K562 (cell line): ENCODE measurements at regions not wholly inside any gene's neighbourhood (a gene's known extent, or its start where the extent isn't known, plus 50 kb on each side); places are given as distances from the start of the nearest gene placed in this dataset.

Experiments used
- ATAC-seq: fragments of 200-7000 bp; cut with Tn5 transposase; 3 replicates; pipeline ENCODE4 v1.9.1; 2020; ENCODE audit warnings: moderate library complexity
- BruUV-seq: library from RNA; stranded (reverse); fragments of 400-500 nt; replicated peaks from 2 replicates; lab custom pipeline; 2021; lab: Mats Ljungman, UMichigan
- CTCF ChIA-PET: fragments of 300-600 bp; formaldehyde crosslinking; extraction: SDS; loops from one replicate; lab custom pipeline; 2021; ENCODE audit warnings: low intra/inter-chr PET ratio; lab: Yijun Ruan, JAX
- POLR2A ChIA-PET: fragments of 300-600, 350-650 bp; sonication (Branson Sonifier 250); formaldehyde crosslinking; extraction: SDS; loops from one replicate; lab custom pipeline; 2021; ENCODE audit warnings: antibody characterized with exemption, inconsistent platforms; lab: Yijun Ruan, JAX
- DNase-seq, 4 experiments: peaks; one replicate each; pipeline versions ENCODE4 v3.0.0 to v3.0.0-alpha.2; 2011 to 2018; ENCODE audit warnings: low spot score in 3 of 4, mixed read lengths in 3 of 4; ENCODE audit errors: extremely low read depth in 1 of 4
- FAIRE-seq: peaks from 2 replicates; lab custom pipeline; 2011; peaks lifted over from hg19 to GRCh38; lab: Jason Lieb, UNC
- H2AFZ ChIP-seq: 2 replicates; pipeline ENCODE4 v1.6.0; 2011; ENCODE audit warnings: low read depth, low read length, control low read depth, inconsistent platforms
- H3K27ac ChIP-seq: fragments of 200-600 bp; 3 replicates; pipeline ENCODE4 v1.8.0; 2011; ENCODE audit warnings: low read depth, mild to moderate bottlenecking, control low read depth, inconsistent platforms, low read length, moderate library complexity, mixed read lengths; ENCODE audit errors: extremely low read depth
- H3K27me3 ChIP-seq, 2 experiments: fragments of 300-600 bp in 1 of 2; 2 replicates in 1 of 2; 3 replicates in 1 of 2; pipeline versions ENCODE4 v1.6.0 to v1.8.0; 2011; ENCODE audit warnings: inconsistent platforms in 2 of 2, low read length in 2 of 2, mild to moderate bottlenecking in 1 of 2, mixed read lengths in 1 of 2, moderate library complexity in 1 of 2; ENCODE audit not compliant: control insufficient read depth in 2 of 2, insufficient read depth in 2 of 2
- H3K36me3 ChIP-seq: fragments of 300-600 bp; 3 replicates; pipeline ENCODE4 v1.8.0; 2011; ENCODE audit warnings: mild to moderate bottlenecking, low read length, inconsistent platforms; ENCODE audit not compliant: control insufficient read depth, insufficient read depth
- H3K4me1 ChIP-seq, 2 experiments: fragments of 200-600 bp in 1 of 2; replicated peaks in 1 of 2; 2 replicates in 1 of 2; 3 replicates in 1 of 2; pipeline versions ENCODE4 v1.5.1 to v1.8.0; 2011; ENCODE audit warnings: inconsistent platforms in 2 of 2, low read length in 2 of 2, mild to moderate bottlenecking in 1 of 2, mixed read lengths in 1 of 2, moderate library complexity in 1 of 2; ENCODE audit not compliant: control insufficient read depth in 2 of 2, insufficient read depth in 2 of 2
- H3K4me2 ChIP-seq: 2 replicates; pipeline ENCODE4 v1.6.1; 2011; ENCODE audit warnings: low read length, control low read depth, inconsistent platforms, mixed read lengths; ENCODE audit not compliant: insufficient read depth
- H3K4me3 ChIP-seq: fragments of 200-600 bp; sonication (generic), shearing (Covaris generic); 2 replicates; pipeline ENCODE4 v1.5.1; 2016; ENCODE audit warnings: control low read depth, inconsistent platforms
- H3K79me2 ChIP-seq: fragments of 200-600 bp; 3 replicates; pipeline ENCODE4 v1.8.0; 2011; ENCODE audit warnings: low read length, inconsistent platforms; ENCODE audit not compliant: control insufficient read depth, insufficient read depth
- H3K9ac ChIP-seq, 2 experiments: 2 replicates each; pipeline versions ENCODE4 v1.6.0 to v1.6.1; 2011; ENCODE audit warnings: low read depth in 2 of 2, low read length in 2 of 2, control low read depth in 1 of 2, inconsistent platforms in 1 of 2, mild to moderate bottlenecking in 1 of 2, mixed read lengths in 1 of 2; ENCODE audit not compliant: insufficient read depth in 1 of 2
- H3K9me1 ChIP-seq: one replicate; pipeline ENCODE4 v1.6.0; 2011; ENCODE audit warnings: inconsistent platforms, mild to moderate bottlenecking, low read length, moderate library complexity; ENCODE audit not compliant: control insufficient read depth, insufficient read depth
- H3K9me3 ChIP-seq: replicated peaks from 2 replicates; pipeline ENCODE4 v1.5.1; 2011; ENCODE audit warnings: low read depth, low read length, inconsistent platforms; ENCODE audit not compliant: control insufficient read depth, insufficient read depth
- H4K20me1 ChIP-seq: replicated peaks from 2 replicates; pipeline ENCODE4 v1.6.1; 2011; ENCODE audit warnings: low read length, inconsistent platforms, mixed read lengths; ENCODE audit not compliant: control insufficient read depth, insufficient read depth
- HSF4 ChIP-seq: fragments of 250-450 bp; sonication (Bioruptor Pico); IDR thresholded peaks from 2 replicates; pipeline ENCODE4 v2.1.2; 2022; ENCODE audit warnings: mild to moderate bottlenecking, moderate library complexity, borderline replicate concordance
- NELFE ChIP-seq: IDR thresholded peaks from 2 replicates; pipeline ENCODE4 v1.6.1; 2011; ENCODE audit warnings: mild to moderate bottlenecking; ENCODE audit not compliant: insufficient read depth, insufficient read length
- NUFIP1 ChIP-seq: fragments of 450-650 bp; IDR thresholded peaks from 2 replicates; pipeline ENCODE4 v1.6.1; 2018; ENCODE audit not compliant: partially characterized antibody
- RERE ChIP-seq: sonication (generic); formaldehyde crosslinking; IDR thresholded peaks from 2 replicates; pipeline ENCODE4 v1.8.0; 2023; ENCODE audit warnings: missing genetic modification reagents, mild to moderate bottlenecking, borderline replicate concordance
- SP2 ChIP-seq: IDR thresholded peaks from 2 replicates; pipeline ENCODE4 v1.6.1; 2011; ENCODE audit warnings: mild to moderate bottlenecking, low read depth, low read length, moderate library complexity; ENCODE audit not compliant: poor library complexity, severe bottlenecking; ENCODE audit errors: extremely low read depth
- SREBF1 ChIP-seq: fragments of 150-350 bp; IDR thresholded peaks from 2 replicates; pipeline ENCODE4 v1.6.1; 2014; ENCODE audit warnings: antibody characterized with exemption, low read depth, low read length, borderline replicate concordance
- ZNF133 ChIP-seq: fragments of 250-450 bp; sonication (Bioruptor Pico); IDR thresholded peaks from 2 replicates; pipeline ENCODE4 v1.4.0; 2020; ENCODE audit warnings: mild to moderate bottlenecking
- ZNF239 ChIP-seq: fragments of 250-450 bp; sonication (Bioruptor Pico); IDR thresholded peaks from 2 replicates; pipeline ENCODE4 v1.4.0; 2020; ENCODE audit warnings: mild to moderate bottlenecking
- ZNF436 ChIP-seq: fragments of 250-450, 450-650 bp; sonication (Bioruptor Pico); formaldehyde crosslinking; IDR thresholded peaks from 2 replicates; pipeline ENCODE4 v1.7.0; 2020; ENCODE audit warnings: mild to moderate bottlenecking
- WGBS: fragments of 100-300 bp; shearing (Covaris generic); methylation state at CpG from one replicate; pipeline ENCODE4 v1.1.6; 2016; ENCODE audit warnings: low coverage, mixed read lengths; ENCODE audit not compliant: insufficient coverage; ENCODE audit errors: missing lambda C conversion rate; 5-methylcytosine and 5-hydroxymethylcytosine counted together
- in situ Hi-C: fragments of 300-500 bp; cut with MboI; formaldehyde crosslinking; loops from 4 replicates; pipeline ENCODE4 v1.15.0; 2018; ENCODE audit warnings: inconsistent platforms, mixed read lengths
- intact Hi-C: fragments of 100-400 bp; cut with micrococcal nuclease; formaldehyde crosslinking; loops from 2 replicates; pipeline ENCODE4 v1.14.2; 2022

- in situ Hi-C loops, result no loop called here
- no peak overlapping the region for H3K4me2 ChIP-seq
- no peak overlapping the region for H3K27ac ChIP-seq
- WGBS, result 0% methylated on average over 4 of the region's 4 CpGs
- DNase-seq, result no peak
- peaks cover 0 to 4% of the 10 kb centered on the region in 2 experiments; a peak in 1 of 5 replicates for H3K27me3 ChIP-seq
- no peaks in the 10 kb centered on the region for H3K9me1 ChIP-seq
- H3K79me2 ChIP-seq, result no peaks in the 10 kb centered on the region
- no peak for TF ChIP-seq HSF4 (CRISPR knock-in tag)
- no peak for TF ChIP-seq NUFIP1
- no peak for TF ChIP-seq SREBF1
- TF ChIP-seq ZNF133 (CRISPR knock-in tag), result no peak
- no peak for TF ChIP-seq ZNF436 (CRISPR knock-in tag)
- TF ChIP-seq SP2, result no peak
- no peak for TF ChIP-seq NELFE
- no peak for TF ChIP-seq ZNF239 (CRISPR knock-in tag)
- no peak for TF ChIP-seq RERE (CRISPR knock-in tag)
- TF ChIP-seq, all 486 proteins: peak for 0
- no peaks in the 10 kb centered on the region for H3K4me1 ChIP-seq
- no peaks in the 10 kb centered on the region for H3K9me3 ChIP-seq
- ChIA-PET CTCF (no interaction called here), POLR2A (interaction anchor here (0.5 kb wide), 1 partner anchor 17 kb away, joined by 3 read pairs; no protein-coding TSS in a partner anchor)
- H3K9ac ChIP-seq, result no peak overlapping the region
- H4K20me1 ChIP-seq, result no peaks in the 10 kb centered on the region
- FAIRE-seq (no peak), ATAC-seq (no peak)
- no TSS peak for BruUV-seq
- H3K4me3 ChIP-seq, result no peak overlapping the region
- intact Hi-C loops, result no loop called here
- H3K36me3 ChIP-seq, result no peaks in the 10 kb centered on the region
- no peak overlapping the region for H2AFZ ChIP-seq
Measured at GRCh38 chr16:20225228-20225733, 102.0 kb downstream of the GP2 start.
